GM12873 (cell line): ENCODE measurements at regions not wholly inside any gene's neighbourhood (a gene's known extent, or its start where the extent isn't known, plus 50 kb on each side); places are given as distances from the start of the nearest gene placed in this dataset.

Source experiments
- CTCF ChIP-seq: IDR thresholded peaks from 2 replicates; pipeline ENCODE4 v1.5.1; 2012; ENCODE audit warnings: low read depth, mild to moderate bottlenecking, moderate library complexity, low read length, control low read depth; ENCODE audit not compliant: insufficient read depth; ENCODE audit errors: missing control alignments

GRCh38 chr2:137770166-137770565 is 194.1 kb upstream of the HNMT start:
- TF ChIP-seq CTCF = no peak

- no peak for TF ChIP-seq CTCF
These were observed 193.2 kb upstream of the HNMT start for GRCh38 chr2:137771064-137771463.

- TF ChIP-seq CTCF = no peak
These were observed 191.8 kb upstream of the HNMT start for GRCh38 chr2:137772451-137772850.

- TF ChIP-seq CTCF = no peak
These were observed 188.7 kb upstream of the HNMT start for GRCh38 chr2:137775529-137775928.

- TF ChIP-seq CTCF = no peak
These were observed 187.6 kb upstream of the HNMT start for GRCh38 chr2:137776697-137777096.

GRCh38 chr2:137797641-137798040 is 166.6 kb upstream of the HNMT start:
- no peak for TF ChIP-seq CTCF

- TF ChIP-seq CTCF = no peak
These were observed 164.7 kb upstream of the HNMT start for GRCh38 chr2:137799600-137799999.
